HEK293 (cell line): ENCODE measurements at regions not wholly inside any gene's neighbourhood (a gene's known extent, or its start where the extent isn't known, plus 50 kb on each side); places are given as distances from the start of the nearest gene placed in this dataset.

ENCODE experiments used
- CTCF ChIP-seq: fragments of 450-650 bp; formaldehyde crosslinking; IDR thresholded peaks from 2 replicates; pipeline ENCODE4 v1.5.1; 2016; ENCODE audit warnings: missing biosample characterization, missing genetic modification characterization
- HOXD13 ChIP-seq: sonication (generic); formaldehyde crosslinking; IDR thresholded peaks from 2 replicates; pipeline ENCODE4 v1.8.0; 2022; ENCODE audit warnings: missing genetic modification reagents, borderline replicate concordance
- PRDM10 ChIP-seq: fragments of 450-650 bp; formaldehyde crosslinking; IDR thresholded peaks from 2 replicates; pipeline ENCODE4 v1.5.1; 2016; ENCODE audit warnings: missing biosample characterization, missing genetic modification characterization
- SCRT2 ChIP-seq: fragments of 450-650 bp; formaldehyde crosslinking; IDR thresholded peaks from 2 replicates; pipeline ENCODE4 v1.5.1; 2016; ENCODE audit warnings: missing biosample characterization, missing genetic modification characterization
- YY1 ChIP-seq: fragments of 450-650 bp; formaldehyde crosslinking; IDR thresholded peaks from 2 replicates; pipeline ENCODE4 v1.5.1; 2018; ENCODE audit warnings: missing biosample characterization, missing genetic modification characterization
- ZBTB17 ChIP-seq: fragments of 450-650 bp; formaldehyde crosslinking; IDR thresholded peaks from 2 replicates; pipeline ENCODE4 v1.5.1; 2016; ENCODE audit warnings: missing biosample characterization, missing genetic modification characterization
- ZBTB26 ChIP-seq: fragments of 450-650 bp; formaldehyde crosslinking; optimal IDR thresholded peaks from 2 replicates; pipeline ENCODE3; 2016; ENCODE audit warnings: missing biosample characterization, mild to moderate bottlenecking, missing genetic modification characterization
- ZNF214 ChIP-seq: fragments of 450-650 bp; formaldehyde crosslinking; IDR thresholded peaks from 2 replicates; pipeline ENCODE4 v1.5.1; 2017; ENCODE audit warnings: missing biosample characterization, mild to moderate bottlenecking, missing genetic modification characterization, borderline replicate concordance
- ZNF274 ChIP-seq, 2 experiments: fragments of 200-500 bp in 1 of 2; fragments of 450-650 bp in 1 of 2; sonication (Bioruptor generic) in 1 of 2; formaldehyde crosslinking in 1 of 2; IDR thresholded peaks; 2 replicates each; pipeline versions ENCODE4 v1.5.1 to v1.6.1; 2014 to 2016; ENCODE audit warnings: borderline replicate concordance in 1 of 2, inconsistent platforms in 1 of 2, low read length in 1 of 2, missing biosample characterization in 1 of 2, missing genetic modification characterization in 1 of 2
- ZNF596 ChIP-seq: fragments of 450-650 bp; IDR thresholded peaks from 2 replicates; pipeline ENCODE4 v1.5.0; 2018; ENCODE audit warnings: missing biosample characterization, mild to moderate bottlenecking, missing genetic modification characterization, moderate library complexity
- ZNF626 ChIP-seq: fragments of 450-650 bp; sonication (Bioruptor Pico); formaldehyde crosslinking; IDR thresholded peaks from 2 replicates; pipeline ENCODE4 v1.5.1; 2018; ENCODE audit warnings: missing biosample characterization, missing genetic modification characterization, inconsistent platforms

GRCh38 chr2:41821167-41821566, 226.7 kb upstream of the PKDCC start:
- TF ChIP-seq ZBTB26 (tag by site-specific recombination) (no peak), CTCF (tag by site-specific recombination) (no peak), ZNF214 (tag by site-specific recombination) (no peak), HOXD13 (no peak), ZNF596 (tag by site-specific recombination) (no peak), PRDM10 (tag by site-specific recombination) (no peak), ZNF274 (IDR thresholded peaks at IDR 0.05; ENCODE audit: low read length) (no peak), ZNF274 (tag by site-specific recombination; IDR thresholded peaks at IDR 0.05; ENCODE audit: borderline replicate concordance) (no peak), ZNF626 (tag by site-specific recombination) (no peak), YY1 (tag by site-specific recombination) (no peak), ZBTB17 (tag by site-specific recombination) (no peak), SCRT2 (tag by site-specific recombination) (no peak)
